SIG-M5 treated with dmso at 0.1 percent for 504 hours (cell line): ENCODE measurements at regions not wholly inside any gene's neighbourhood (a gene's known extent, or its start where the extent isn't known, plus 50 kb on each side); places are given as distances from the start of the nearest gene placed in this dataset.
A peak's percentile ranks its signal among the peaks of the same experiment; 100 is the strongest.

Experiments
- DNase-seq: peaks from one replicate; lab custom pipeline; 2025; ENCODE audit not compliant: unreplicated experiment; lab: John Stamatoyannopoulos, UW

DNA sequence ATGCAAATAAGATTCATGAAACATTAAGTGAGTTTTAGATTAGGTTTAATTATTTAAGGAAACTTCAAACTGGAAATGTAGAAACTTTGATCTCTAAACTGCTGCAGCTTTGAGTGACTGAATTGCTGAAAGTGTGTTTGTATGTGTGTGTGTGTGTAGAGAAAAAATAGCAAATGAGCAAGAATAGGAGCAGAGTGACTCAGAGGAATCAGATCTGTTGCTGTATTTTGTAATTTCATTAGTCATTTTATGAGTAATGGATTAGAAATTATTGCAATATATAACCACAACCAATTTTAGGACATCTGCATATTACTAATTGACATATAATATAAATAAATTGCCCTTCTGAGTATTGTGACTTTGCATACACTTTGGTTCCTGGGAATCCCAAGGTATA, 52.8 kb upstream of the SLC9A9 start:
- no peak for DNase-seq

DNA sequence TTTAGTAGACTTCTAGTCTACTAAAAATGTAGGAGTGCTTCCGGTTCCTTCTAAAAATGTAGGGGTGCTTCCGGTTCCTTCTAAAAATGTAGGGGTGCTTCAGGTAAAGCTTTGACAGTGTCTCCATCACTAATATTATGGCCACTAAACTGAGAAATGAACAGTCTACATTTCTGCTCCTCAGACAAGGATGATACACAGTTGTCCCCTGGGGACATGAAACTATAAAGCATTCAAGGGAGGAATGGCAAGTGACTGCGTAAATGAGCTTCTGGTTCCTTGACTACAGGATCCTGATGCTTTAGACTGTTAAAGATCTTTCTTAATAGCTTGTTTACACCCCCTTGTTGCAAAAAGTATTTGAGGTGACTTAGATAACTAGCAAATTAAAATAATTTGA, 53.9 kb upstream of the SLC9A9 start:
- no peak for DNase-seq

DNA sequence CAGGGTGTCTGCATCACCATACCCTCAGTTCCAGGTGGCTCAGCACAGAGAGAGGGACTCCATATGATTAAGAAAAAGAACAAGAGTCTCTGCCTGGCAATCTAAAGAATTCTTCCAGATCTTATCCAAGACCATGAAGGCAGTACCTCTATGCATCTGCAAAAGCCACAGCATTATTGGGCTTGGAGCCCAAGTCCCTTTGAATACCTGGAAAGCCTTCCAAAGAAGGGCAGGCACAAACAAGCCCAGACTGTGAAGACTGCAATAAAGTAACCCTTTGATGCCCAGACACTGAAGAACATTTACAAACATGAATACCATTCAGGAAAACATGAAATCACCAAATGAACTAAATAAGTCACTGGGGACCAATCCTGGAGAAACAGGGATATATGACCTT, 60.9 kb upstream of the DIPK2A start:
- DNase-seq, result no peak

DNA sequence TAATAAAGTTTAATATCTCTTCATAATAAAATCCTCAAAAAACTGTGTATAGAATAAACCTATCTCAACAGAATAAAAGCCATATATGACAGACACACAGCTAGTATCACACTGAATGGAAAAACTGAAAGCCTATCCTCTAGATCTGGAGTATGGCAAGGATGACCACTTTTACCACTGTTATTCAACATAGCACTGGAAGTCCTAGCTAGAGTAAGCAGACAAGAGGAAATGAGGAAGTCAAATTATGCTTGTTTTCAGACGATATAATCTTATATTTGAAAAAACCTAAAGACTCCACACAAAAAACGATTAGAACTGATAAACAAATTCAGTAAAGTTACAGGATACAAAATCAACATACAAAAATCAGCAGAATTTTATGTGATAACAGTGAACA, 57.4 kb upstream of the DIPK2A start:
- peak; percentile 13 for DNase-seq

DNA sequence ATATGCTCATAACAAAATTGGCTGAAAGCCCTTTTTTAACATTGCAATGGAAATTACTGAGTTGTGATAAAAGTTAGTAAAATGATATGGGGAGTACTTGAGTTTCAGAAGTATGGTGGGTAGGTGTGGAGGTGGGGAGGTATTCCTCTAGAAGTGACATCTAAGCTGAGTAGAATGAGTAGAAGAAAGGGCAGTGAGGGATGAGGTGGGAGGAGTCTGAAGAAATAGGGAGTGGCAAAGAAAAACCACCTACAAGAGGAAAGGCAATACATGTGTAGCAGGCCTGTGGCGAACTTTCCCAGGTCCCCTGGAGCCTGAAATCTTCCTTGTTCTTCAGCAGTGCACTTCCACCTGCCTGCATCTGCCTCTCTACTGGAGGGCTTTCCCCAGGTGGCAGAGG, 52.8 kb upstream of the DIPK2A start:
- no peak for DNase-seq

DNA sequence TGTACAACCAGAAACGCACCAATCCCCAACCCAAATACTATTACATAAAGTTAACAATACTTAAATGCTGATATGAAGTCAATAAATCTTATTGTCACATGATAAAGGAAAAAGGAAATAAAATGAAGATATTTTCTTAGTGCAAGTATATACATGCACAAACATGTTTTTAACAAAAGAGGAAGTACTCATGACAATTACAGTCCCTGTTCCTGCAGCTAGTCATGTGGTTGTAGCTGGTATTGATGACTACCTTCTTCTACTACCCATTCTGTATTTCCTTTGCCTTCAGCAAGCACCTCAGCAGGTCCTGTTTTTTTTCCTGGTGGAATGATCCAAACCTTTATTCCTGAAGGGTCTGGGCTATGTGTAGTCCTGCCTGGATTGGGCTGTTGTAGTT, 50.4 kb upstream of the DIPK2A start:
- DNase-seq, result peak; percentile 58
